ENCODE measurements at regions not wholly inside any gene's neighbourhood (a gene's known extent, or its start where the extent isn't known, plus 50 kb on each side); places are given as distances from the start of the nearest gene placed in this dataset.

GRCh38 chr12:114919479-114919878, 235.5 kb upstream of the TBX3 start:
- TF ChIP-seq CTCF (IDR thresholded peaks at IDR 0.05), result no peak
- ATAC-seq (ENCODE audit: insufficient number of reproducible peaks, low FRiP score, low read depth), result no peak
- H3K4me3 ChIP-seq, result no peak overlapping the region
- H3K36me3 ChIP-seq, result no peaks in the 10 kb centered on the region
- H3K27ac ChIP-seq, result no peak overlapping the region
- H3K27me3 ChIP-seq (replicated peaks; ENCODE audit: insufficient read depth), result no peaks in the 10 kb centered on the region
- H3K9me3 ChIP-seq, result no peaks in the 10 kb centered on the region
- no peak for DNase-seq (ENCODE audit: low spot score)
- H3K4me1 ChIP-seq (ENCODE audit: control insufficient read depth in 1 of 2, low read depth in 2 of 2), result no peaks in the 10 kb centered on the region

GRCh38 chr12:114918535-114919233, 234.7 kb upstream of the TBX3 start:
- no peaks in the 10 kb centered on the region for H3K27me3 ChIP-seq (replicated peaks; ENCODE audit: insufficient read depth)
- no peak for TF ChIP-seq CTCF (IDR thresholded peaks at IDR 0.05)
- no peak for DNase-seq (ENCODE audit: low spot score)
- H3K4me1 ChIP-seq (ENCODE audit: control insufficient read depth in 1 of 2, low read depth in 2 of 2), result no peaks in the 10 kb centered on the region
- no peak overlapping the region for H3K4me3 ChIP-seq
- H3K27ac ChIP-seq, result no peak overlapping the region
- no peaks in the 10 kb centered on the region for H3K36me3 ChIP-seq
- no peak for ATAC-seq (ENCODE audit: insufficient number of reproducible peaks, low FRiP score, low read depth)
- H3K9me3 ChIP-seq, result no peaks in the 10 kb centered on the region

- ATAC-seq (ENCODE audit: insufficient number of reproducible peaks, low FRiP score, low read depth) (no peak), DNase-seq (ENCODE audit: low spot score) (no peak)
- no peak for TF ChIP-seq CTCF (IDR thresholded peaks at IDR 0.05)
- Histone ChIP-seq H3K9me3 (no peaks in the 10 kb centered on the region), H3K27me3 (replicated peaks; ENCODE audit: insufficient read depth) (no peaks in the 10 kb centered on the region), H3K27ac (no peak overlapping the region), H3K4me1 (ENCODE audit: control insufficient read depth in 1 of 2, low read depth in 2 of 2) (no peaks in the 10 kb centered on the region), H3K36me3 (no peaks in the 10 kb centered on the region), H3K4me3 (no peak overlapping the region)
Observed at GRCh38 chr12:114917953-114918352, 234.0 kb upstream of the TBX3 start.

GRCh38 chr12:114917307-114917706, 233.3 kb upstream of the TBX3 start:
- no peak for ATAC-seq (ENCODE audit: insufficient number of reproducible peaks, low FRiP score, low read depth)
- Histone ChIP-seq H3K36me3 (no peaks in the 10 kb centered on the region), H3K27me3 (replicated peaks; ENCODE audit: insufficient read depth) (no peaks in the 10 kb centered on the region), H3K4me3 (no peak overlapping the region), H3K9me3 (no peaks in the 10 kb centered on the region), H3K4me1 (ENCODE audit: control insufficient read depth in 1 of 2, low read depth in 2 of 2) (no peaks in the 10 kb centered on the region), H3K27ac (no peak overlapping the region)
- TF ChIP-seq CTCF (IDR thresholded peaks at IDR 0.05), result no peak
- no peak for DNase-seq (ENCODE audit: low spot score)

- ATAC-seq (ENCODE audit: insufficient number of reproducible peaks, low FRiP score, low read depth), result no peak
- Histone ChIP-seq H3K27me3 (replicated peaks; ENCODE audit: insufficient read depth) (no peaks in the 10 kb centered on the region), H3K4me1 (ENCODE audit: control insufficient read depth in 1 of 2, low read depth in 2 of 2) (no peaks in the 10 kb centered on the region), H3K27ac (no peak overlapping the region), H3K36me3 (no peaks in the 10 kb centered on the region), H3K9me3 (no peaks in the 10 kb centered on the region), H3K4me3 (no peak overlapping the region)
- no peak for DNase-seq (ENCODE audit: low spot score)
- no peak for TF ChIP-seq CTCF (IDR thresholded peaks at IDR 0.05)
Observed at GRCh38 chr12:114916541-114916940, 232.6 kb upstream of the TBX3 start.

Data from thoracic aorta (tissue), 2 donors.